ENCODE measurements at regions not wholly inside any gene's neighbourhood (a gene's known extent, or its start where the extent isn't known, plus 50 kb on each side); places are given as distances from the start of the nearest gene placed in this dataset.

DNA sequence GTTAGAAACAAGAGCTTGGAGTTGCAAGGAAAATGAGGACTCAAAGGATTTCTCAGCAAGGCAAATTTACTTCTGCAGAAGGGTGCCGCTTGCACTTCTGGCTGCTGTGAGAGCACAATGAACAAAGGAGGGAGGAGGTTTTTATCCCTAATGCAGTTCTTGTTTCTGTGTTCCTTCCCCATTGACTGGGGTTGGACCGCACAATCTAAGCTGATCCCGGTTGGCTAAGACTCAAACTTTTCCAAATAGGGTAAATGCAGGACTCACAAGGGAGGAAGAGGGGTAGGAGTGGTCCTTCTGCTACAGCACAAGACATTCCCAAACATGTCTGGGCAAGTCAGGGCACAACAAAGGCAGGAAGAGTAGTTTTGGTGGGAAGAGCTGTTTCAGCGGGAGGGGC lies 249.6 kb upstream of the MOCS1 start:
- TF ChIP-seq GATA2 (IDR thresholded peaks at IDR 0.05; ENCODE audit: low read depth, low read length) (no peak), GATA3 (IDR thresholded peaks at IDR 0.05; ENCODE audit: low read depth, low read length) (no peak)

Measured in SH-SY5Y (cell line).